AG04450 (cell line): ENCODE measurements at regions not wholly inside any gene's neighbourhood (a gene's known extent, or its start where the extent isn't known, plus 50 kb on each side); places are given as distances from the start of the nearest gene placed in this dataset.

Experiments used
- CTCF ChIA-PET: fragments of 300-600, 350-600 bp; formaldehyde crosslinking; extraction: SDS; loops from one replicate; lab custom pipeline; 2022; ENCODE audit warnings: antibody characterized with exemption, inconsistent platforms; lab: Charles Lee
- POLR2A ChIA-PET: fragments of 350-600 bp; formaldehyde crosslinking; extraction: SDS; loops from one replicate; lab custom pipeline; 2021; ENCODE audit warnings: antibody characterized with exemption, inconsistent platforms; lab: Yijun Ruan, JAX
- DNase-seq: peaks from one replicate; pipeline ENCODE4 v3.0.0-alpha.2; 2011; ENCODE audit warnings: low read depth, low spot score
- H3K27ac ChIP-seq: one replicate; pipeline ENCODE4 v1.5.1; 2012; ENCODE audit warnings: low read depth, low read length, control low read depth
- H3K27me3 ChIP-seq: one replicate; pipeline ENCODE4 v1.6.0; 2012; ENCODE audit warnings: low read length; ENCODE audit not compliant: control insufficient read depth, insufficient read depth
- H3K4me3 ChIP-seq: 2 replicates; pipeline ENCODE4 v1.5.1; 2011; ENCODE audit warnings: mild to moderate bottlenecking, low read depth, low read length, control low read depth
- H3K9me3 ChIP-seq: 2 replicates; pipeline ENCODE4 v1.5.1; 2012; ENCODE audit warnings: low read length; ENCODE audit not compliant: control insufficient read depth, insufficient read depth
- TF ChIP-seq, protein P1 (sequence below): IDR thresholded peaks from 2 replicates; pipeline ENCODE4 v1.5.1; 2011; ENCODE audit warnings: low read depth, low read length, control low read depth, inconsistent platforms

DNA sequence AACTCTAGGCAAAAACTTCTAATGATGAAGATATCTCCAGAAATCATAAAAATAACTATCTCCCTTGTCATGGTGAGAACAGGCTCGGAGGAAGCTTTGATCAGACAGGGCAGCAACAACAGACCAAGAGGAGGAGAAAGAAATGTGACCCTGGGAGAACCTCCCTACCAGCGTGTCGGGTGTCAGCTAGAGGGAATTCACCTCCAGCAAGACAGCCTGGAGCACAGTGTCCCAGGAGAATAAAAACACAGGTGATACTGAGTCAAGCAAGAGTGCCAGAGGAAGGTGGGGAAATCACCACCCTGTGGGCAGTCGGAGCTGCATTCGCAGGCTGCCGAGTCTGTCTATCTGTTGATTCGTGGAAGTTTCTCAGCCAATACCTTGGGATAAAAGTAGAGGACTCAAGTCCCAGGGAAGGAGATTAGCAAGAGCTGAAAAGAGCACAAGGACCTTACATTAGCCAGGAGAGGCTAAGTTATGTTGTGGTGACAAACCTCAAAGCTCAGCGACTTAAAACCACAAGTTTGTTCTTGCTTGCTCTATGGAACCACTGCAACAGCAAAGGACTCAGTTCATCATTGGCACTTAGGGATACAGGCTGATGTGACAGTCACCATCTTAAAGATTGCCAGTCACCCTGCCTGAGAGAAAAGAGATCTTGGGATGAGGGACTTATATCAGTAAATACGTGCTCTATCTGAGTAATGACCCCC lies 598.3 kb downstream of the CCDC171 start:
- H3K4me3 ChIP-seq = no peak overlapping the region
- DNase-seq = no peak
- ChIA-PET POLR2A (interaction anchor here (1.3 kb wide), 1 partner anchor 12 kb away, joined by 3 read pairs; no protein-coding TSS in a partner anchor), CTCF (no interaction called here)
- H3K27me3 ChIP-seq = no peaks in the 10 kb centered on the region
- no peak overlapping the region for H3K27ac ChIP-seq
- H3K9me3 ChIP-seq = no peaks in the 10 kb centered on the region
- TF ChIP-seq, protein P1, sequence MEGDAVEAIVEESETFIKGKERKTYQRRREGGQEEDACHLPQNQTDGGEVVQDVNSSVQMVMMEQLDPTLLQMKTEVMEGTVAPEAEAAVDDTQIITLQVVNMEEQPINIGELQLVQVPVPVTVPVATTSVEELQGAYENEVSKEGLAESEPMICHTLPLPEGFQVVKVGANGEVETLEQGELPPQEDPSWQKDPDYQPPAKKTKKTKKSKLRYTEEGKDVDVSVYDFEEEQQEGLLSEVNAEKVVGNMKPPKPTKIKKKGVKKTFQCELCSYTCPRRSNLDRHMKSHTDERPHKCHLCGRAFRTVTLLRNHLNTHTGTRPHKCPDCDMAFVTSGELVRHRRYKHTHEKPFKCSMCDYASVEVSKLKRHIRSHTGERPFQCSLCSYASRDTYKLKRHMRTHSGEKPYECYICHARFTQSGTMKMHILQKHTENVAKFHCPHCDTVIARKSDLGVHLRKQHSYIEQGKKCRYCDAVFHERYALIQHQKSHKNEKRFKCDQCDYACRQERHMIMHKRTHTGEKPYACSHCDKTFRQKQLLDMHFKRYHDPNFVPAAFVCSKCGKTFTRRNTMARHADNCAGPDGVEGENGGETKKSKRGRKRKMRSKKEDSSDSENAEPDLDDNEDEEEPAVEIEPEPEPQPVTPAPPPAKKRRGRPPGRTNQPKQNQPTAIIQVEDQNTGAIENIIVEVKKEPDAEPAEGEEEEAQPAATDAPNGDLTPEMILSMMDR = no peak

- Histone ChIP-seq H3K27ac (no peak overlapping the region), H3K4me3 (no peak overlapping the region), H3K27me3 (no peaks in the 10 kb centered on the region), H3K9me3 (no peaks in the 10 kb centered on the region)
- TF ChIP-seq, protein P1 = no peak
- CTCF ChIA-PET = no interaction called here
- DNase-seq = no peak
- POLR2A ChIA-PET = no interaction called here
Observed at GRCh38 chr9:16152276-16153101, 599.6 kb downstream of the CCDC171 start.

GRCh38 chr9:16153221-16153620 lies 600.4 kb downstream of the CCDC171 start:
- ChIA-PET CTCF (no interaction called here), POLR2A (no interaction called here)
- TF ChIP-seq, protein P1 = no peak
- Histone ChIP-seq H3K4me3 (no peak overlapping the region), H3K27me3 (no peaks in the 10 kb centered on the region), H3K9me3 (no peaks in the 10 kb centered on the region), H3K27ac (no peak overlapping the region)
- DNase-seq = no peak

DNA sequence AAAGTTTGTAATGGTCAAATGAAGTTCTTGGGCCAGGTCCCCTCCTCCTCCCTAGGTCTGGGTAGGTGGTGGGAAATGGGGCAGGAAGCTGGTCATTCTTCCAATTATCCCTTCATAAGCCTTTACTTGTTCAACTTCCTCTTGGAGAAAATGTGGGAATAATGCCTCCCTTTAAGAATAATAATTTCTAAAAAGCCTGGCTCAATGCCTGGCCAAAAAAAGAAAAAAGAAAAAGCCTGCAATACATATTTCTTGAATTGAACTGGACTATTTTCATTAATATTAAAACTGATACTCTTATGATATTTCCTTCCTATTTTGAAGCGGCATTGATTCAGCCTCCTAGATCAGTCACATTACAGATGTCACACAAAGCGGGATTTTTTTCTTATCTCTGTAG lies 600.9 kb downstream of the CCDC171 start:
- POLR2A ChIA-PET = no interaction called here
- CTCF ChIA-PET = no interaction called here
- TF ChIP-seq, protein P1 = no peak

DNA sequence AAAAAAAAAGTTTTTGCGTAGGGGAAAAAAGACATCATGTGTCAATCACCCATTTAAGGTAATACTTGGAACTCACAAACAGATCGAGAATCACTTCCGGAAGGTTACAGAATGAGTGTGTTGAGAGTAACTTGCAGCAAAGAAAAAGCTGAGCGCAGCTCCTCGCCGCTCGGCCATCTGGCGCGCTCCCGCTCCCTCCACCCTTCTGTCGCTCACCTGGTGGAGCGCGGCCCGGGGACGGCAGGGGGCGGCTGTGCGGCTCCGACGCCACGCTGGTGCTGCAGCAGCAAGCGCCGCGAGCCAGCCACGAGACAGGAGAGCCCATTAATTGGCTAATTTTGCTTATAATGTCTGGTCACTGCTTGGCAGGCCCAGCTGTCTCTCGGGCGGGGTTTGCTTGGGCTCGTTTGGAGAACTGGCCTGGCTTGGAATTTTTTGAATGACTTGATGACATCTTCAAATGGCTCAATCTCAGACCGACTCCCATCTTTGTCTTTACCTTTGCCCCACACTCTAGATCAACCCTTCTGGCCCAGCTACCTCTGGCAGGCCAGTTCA lies 601.8 kb downstream of the CCDC171 start:
- Histone ChIP-seq H3K9me3 (no peaks in the 10 kb centered on the region), H3K4me3 (no peak overlapping the region), H3K27ac (no peak overlapping the region), H3K27me3 (no peaks in the 10 kb centered on the region)
- no peak for DNase-seq
- POLR2A ChIA-PET = no interaction called here
- TF ChIP-seq, protein P1 = no peak
- CTCF ChIA-PET = interaction anchor here (0.6 to 1.8 kb wide), 3 partner anchors 16 to 281 kb away, joined by 3 to 7 read pairs (median 3); no protein-coding TSS in a partner anchor

More for the DNA sequence above, 600.9 kb downstream of the CCDC171 start:
- no peak overlapping the region for H3K27ac ChIP-seq
- no peak overlapping the region for H3K4me3 ChIP-seq
- no peaks in the 10 kb centered on the region for H3K9me3 ChIP-seq
- DNase-seq = no peak
- H3K27me3 ChIP-seq = no peaks in the 10 kb centered on the region
